Endothelial cell of umbilical vein (primary cell): ENCODE measurements at regions not wholly inside any gene's neighbourhood (a gene's known extent, or its start where the extent isn't known, plus 50 kb on each side); places are given as distances from the start of the nearest gene placed in this dataset.

ENCODE experiments used
- BruUV-seq: library from RNA; stranded (reverse); fragments of 400-500 nt; replicated peaks from 2 replicates; lab custom pipeline; 2021; lab: Mats Ljungman, UMichigan
- CTCF ChIA-PET: fragments of 300-600, 350-600 bp; sonication (Branson Sonifier 250); formaldehyde crosslinking; loops from one replicate; lab custom pipeline; 2021; ENCODE audit warnings: antibody characterized with exemption, inconsistent platforms; lab: Charles Lee
- POLR2A ChIA-PET: fragments of 300-600, 350-600 bp; sonication (Branson Sonifier 250); formaldehyde crosslinking; loops from one replicate; lab custom pipeline; 2021; ENCODE audit warnings: antibody characterized with exemption, inconsistent platforms; lab: Charles Lee
- DNase-seq: peaks from one replicate; pipeline ENCODE4 v3.0.0-alpha.2; 2011; ENCODE audit warnings: low read depth, low spot score
- FAIRE-seq: peaks from 2 replicates; lab custom pipeline; 2011; peaks lifted over from hg19 to GRCh38; lab: Jason Lieb, UNC
- H2AFZ ChIP-seq: 2 replicates; pipeline ENCODE4 v1.6.0; 2012; ENCODE audit warnings: low read depth, low read length, control low read depth, inconsistent platforms
- H3K27ac ChIP-seq: 2 replicates; pipeline ENCODE4 v1.5.1; 2011; ENCODE audit warnings: low read depth, mild to moderate bottlenecking, control low read depth, low read length, moderate library complexity; ENCODE audit not compliant: insufficient read depth
- H3K27me3 ChIP-seq, 2 experiments: 2 replicates each; pipeline versions ENCODE4 v1.6.0 to v1.6.1; 2011; ENCODE audit warnings: low read length in 2 of 2, mixed read lengths in 1 of 2; ENCODE audit not compliant: control insufficient read depth in 2 of 2, insufficient read depth in 2 of 2
- H3K36me3 ChIP-seq, 2 experiments: 2 replicates in 1 of 2; 3 replicates in 1 of 2; pipeline ENCODE4 v1.5.1; 2011; ENCODE audit warnings: low read length in 2 of 2, mild to moderate bottlenecking in 1 of 2, moderate library complexity in 1 of 2; ENCODE audit not compliant: control insufficient read depth in 2 of 2, insufficient read depth in 2 of 2; ENCODE audit errors: extremely low read depth in 1 of 2
- H3K4me1 ChIP-seq: 3 replicates; pipeline ENCODE4 v1.5.1; 2011; ENCODE audit warnings: mild to moderate bottlenecking, low read length; ENCODE audit not compliant: control insufficient read depth, insufficient read depth; ENCODE audit errors: extremely low read depth
- H3K4me2 ChIP-seq: 2 replicates; pipeline ENCODE4 v1.6.1; 2011; ENCODE audit warnings: low read length, control low read depth, mixed read lengths; ENCODE audit not compliant: insufficient read depth
- H3K4me3 ChIP-seq, 3 experiments: fragments of 200-600 bp in 1 of 3; sonication (generic), shearing (Covaris generic) in 1 of 3; replicated peaks in 1 of 3; 2 replicates each; pipeline ENCODE4 v1.5.1; 2011 to 2016; ENCODE audit warnings: control low read depth in 3 of 3, low read length in 3 of 3, mild to moderate bottlenecking in 2 of 3, inconsistent platforms in 1 of 3, low read depth in 1 of 3, moderate library complexity in 1 of 3; ENCODE audit not compliant: insufficient read depth in 1 of 3
- H3K79me2 ChIP-seq: 2 replicates; pipeline ENCODE4 v1.6.0; 2012; ENCODE audit warnings: low read length, inconsistent platforms; ENCODE audit not compliant: control insufficient read depth, insufficient read depth
- H3K9ac ChIP-seq: replicated peaks from 2 replicates; pipeline ENCODE3; 2011; ENCODE audit warnings: low read length, control low read depth; ENCODE audit not compliant: insufficient read depth; ENCODE audit errors: extremely low read depth
- H3K9me1 ChIP-seq: replicated peaks from 3 replicates; pipeline ENCODE4 v1.6.0; 2011; ENCODE audit warnings: mild to moderate bottlenecking, low read length; ENCODE audit not compliant: control insufficient read depth, insufficient read depth; ENCODE audit errors: extremely low read depth
- H3K9me3 ChIP-seq: replicated peaks from 2 replicates; pipeline ENCODE4 v1.5.1; 2012; ENCODE audit warnings: low read length, inconsistent platforms; ENCODE audit not compliant: control insufficient read depth, insufficient read depth
- H4K20me1 ChIP-seq: replicated peaks from 2 replicates; pipeline ENCODE3; 2011; ENCODE audit warnings: mild to moderate bottlenecking, low read length; ENCODE audit not compliant: control insufficient read depth, insufficient read depth; ENCODE audit errors: extremely low read depth
- EZH2 ChIP-seq: IDR thresholded peaks from 2 replicates; pipeline ENCODE4 v1.6.1; 2012; ENCODE audit warnings: borderline replicate concordance, low read depth, mild to moderate bottlenecking, moderate library complexity, low read length, inconsistent platforms; ENCODE audit not compliant: severe bottlenecking
- FOS ChIP-seq: IDR thresholded peaks from 2 replicates; pipeline ENCODE4 v1.6.1; 2011; ENCODE audit warnings: mild to moderate bottlenecking, low read length, moderate library complexity, borderline replicate concordance; ENCODE audit not compliant: insufficient read depth
- GATA2 ChIP-seq: IDR thresholded peaks from 2 replicates; pipeline ENCODE4 v1.7.0; 2011; ENCODE audit warnings: low read depth, mild to moderate bottlenecking, moderate library complexity, mixed read lengths, low read length; ENCODE audit not compliant: insufficient read length, insufficient read depth
- JUN ChIP-seq: IDR thresholded peaks from 2 replicates; pipeline ENCODE4 v1.6.1; 2011; ENCODE audit warnings: borderline replicate concordance, low read depth; ENCODE audit not compliant: insufficient read length, insufficient read depth
- MYC ChIP-seq: IDR thresholded peaks from one replicate; pipeline ENCODE4 v1.6.1; 2011; ENCODE audit warnings: mild to moderate bottlenecking, low read depth, low read length
- POLR2A ChIP-seq: IDR thresholded peaks from 2 replicates; pipeline ENCODE4 v1.6.1; 2012; ENCODE audit warnings: low read depth, mild to moderate bottlenecking, control low read depth, low read length
- POLR2AphosphoS5 ChIP-seq: IDR thresholded peaks from 2 replicates; pipeline ENCODE4 v1.6.1; 2012; ENCODE audit warnings: low read depth, mild to moderate bottlenecking, control low read depth, low read length, moderate library complexity; ENCODE audit not compliant: insufficient read depth
- dilution Hi-C: fragments of 300-500 bp; cut with MboI; formaldehyde crosslinking; loops from one replicate; pipeline ENCODE4 v1.15.0; 2019; ENCODE audit warnings: low sequenced_read_pairs; ENCODE audit not compliant: extremely low pct_ligation_motif_present
- intact Hi-C: fragments of 100-400 bp; cut with micrococcal nuclease; formaldehyde crosslinking; loops from one replicate; pipeline ENCODE4 v1.10.0; 2022
- TF ChIP-seq, protein P1 (sequence below): IDR thresholded peaks from 2 replicates; pipeline ENCODE4 v1.6.1; 2011; ENCODE audit not compliant: insufficient read depth, insufficient read length
- TF ChIP-seq, protein P2 (sequence below), 2 donors: IDR thresholded peaks; 1 replicate in 1 of 2; 2 replicates in 1 of 2; pipeline ENCODE4 v1.5.1; 2011; ENCODE audit warnings: low read length in 2 of 2, mild to moderate bottlenecking in 2 of 2, moderate library complexity in 2 of 2, control low read depth in 1 of 2, inconsistent platforms in 1 of 2, low read depth in 1 of 2; ENCODE audit not compliant: insufficient read depth in 1 of 2; ENCODE audit errors: extremely low read depth in 1 of 2

DNA sequence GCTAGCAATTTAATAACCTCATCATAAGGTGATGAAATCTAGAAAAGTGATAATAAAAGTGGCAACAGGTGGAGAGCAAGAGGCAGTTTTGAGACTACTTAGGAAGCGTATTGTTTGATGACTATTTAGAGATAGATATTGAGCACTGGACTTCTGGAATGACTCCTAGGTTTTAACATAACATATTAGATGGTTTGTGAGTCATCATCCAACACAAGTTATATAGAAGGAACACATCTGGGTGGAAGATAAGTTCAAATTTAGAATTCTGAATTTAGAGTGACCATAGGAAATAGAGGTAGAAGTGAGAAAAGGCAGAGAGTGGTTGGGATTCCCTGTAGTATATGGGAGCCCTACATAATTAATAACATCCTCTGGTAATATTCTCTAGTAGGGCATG, 282.8 kb upstream of the ALCAM start:
- ChIA-PET CTCF (interaction anchor here (1.0 kb wide), 1 partner anchor 11 kb away, joined by 5 read pairs; no protein-coding TSS in a partner anchor), POLR2A (no interaction called here)
- Histone ChIP-seq H3K27me3 (no peaks in the 10 kb centered on the region), H3K4me1 (no peaks in the 10 kb centered on the region), H3K27ac (no peak overlapping the region), H4K20me1 (no peaks in the 10 kb centered on the region), H3K4me3 (no peak overlapping the region), H3K9me1 (no peaks in the 10 kb centered on the region), H3K4me2 (no peak overlapping the region), H3K79me2 (no peaks in the 10 kb centered on the region), H2AFZ (no peak overlapping the region), H3K9me3 (no peaks in the 10 kb centered on the region), H3K36me3 (no peaks in the 10 kb centered on the region), H3K9ac (no peak overlapping the region)
- TF ChIP-seq FOS = no peak
- no peak for TF ChIP-seq EZH2
- TF ChIP-seq JUN = no peak
- no peak for TF ChIP-seq MYC
- TF ChIP-seq, protein P1, sequence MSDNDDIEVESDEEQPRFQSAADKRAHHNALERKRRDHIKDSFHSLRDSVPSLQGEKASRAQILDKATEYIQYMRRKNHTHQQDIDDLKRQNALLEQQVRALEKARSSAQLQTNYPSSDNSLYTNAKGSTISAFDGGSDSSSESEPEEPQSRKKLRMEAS = no peak
- TF ChIP-seq, protein P2, sequence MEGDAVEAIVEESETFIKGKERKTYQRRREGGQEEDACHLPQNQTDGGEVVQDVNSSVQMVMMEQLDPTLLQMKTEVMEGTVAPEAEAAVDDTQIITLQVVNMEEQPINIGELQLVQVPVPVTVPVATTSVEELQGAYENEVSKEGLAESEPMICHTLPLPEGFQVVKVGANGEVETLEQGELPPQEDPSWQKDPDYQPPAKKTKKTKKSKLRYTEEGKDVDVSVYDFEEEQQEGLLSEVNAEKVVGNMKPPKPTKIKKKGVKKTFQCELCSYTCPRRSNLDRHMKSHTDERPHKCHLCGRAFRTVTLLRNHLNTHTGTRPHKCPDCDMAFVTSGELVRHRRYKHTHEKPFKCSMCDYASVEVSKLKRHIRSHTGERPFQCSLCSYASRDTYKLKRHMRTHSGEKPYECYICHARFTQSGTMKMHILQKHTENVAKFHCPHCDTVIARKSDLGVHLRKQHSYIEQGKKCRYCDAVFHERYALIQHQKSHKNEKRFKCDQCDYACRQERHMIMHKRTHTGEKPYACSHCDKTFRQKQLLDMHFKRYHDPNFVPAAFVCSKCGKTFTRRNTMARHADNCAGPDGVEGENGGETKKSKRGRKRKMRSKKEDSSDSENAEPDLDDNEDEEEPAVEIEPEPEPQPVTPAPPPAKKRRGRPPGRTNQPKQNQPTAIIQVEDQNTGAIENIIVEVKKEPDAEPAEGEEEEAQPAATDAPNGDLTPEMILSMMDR (IDR thresholded peaks at IDR 0.05; ENCODE audit: extremely low read depth in 1 of 2, insufficient read depth in 1 of 2, low read depth in 1 of 2, low read length in 2 of 2) = no peak
- TF ChIP-seq POLR2AphosphoS5 = no peak
- no peak for TF ChIP-seq POLR2A
- TF ChIP-seq GATA2 = no peak
- FAIRE-seq (no peak), DNase-seq (no peak)
- intact Hi-C loops = loop anchor here (10.0 kb wide), 1 partner anchor 431 kb away; no protein-coding TSS in a partner anchor
- no TSS peak for BruUV-seq
- dilution Hi-C loops = no loop called here
